ENCODE measurements at regions not wholly inside any gene's neighbourhood (a gene's known extent, or its start where the extent isn't known, plus 50 kb on each side); places are given as distances from the start of the nearest gene placed in this dataset.

- no peak overlapping the region for H3K4me2 ChIP-seq (ENCODE audit: control insufficient read depth, insufficient read depth)
- H2AFZ ChIP-seq (ENCODE audit: control insufficient read depth, low read depth, low read length): no peak overlapping the region
- no peak for FAIRE-seq
- DNase-seq (ENCODE audit: low read depth, low spot score): no peak
- BruUV-seq (replicated peaks): no TSS peak
- H4K20me1 ChIP-seq (ENCODE audit: control insufficient read depth, insufficient read depth): no peaks in the 10 kb centered on the region
- 3% methylated on average over 2 of the region's 2 CpGs for WGBS (ENCODE audit: insufficient coverage, insufficient replicate concordance, low lambda C conversion rate, missing lambda C conversion rate)
- H3K36me3 ChIP-seq (ENCODE audit: control insufficient read depth in 2 of 2, insufficient read depth in 2 of 2, low read length in 1 of 2): no peaks in the 10 kb centered on the region
- RAD21 ChIA-PET (ENCODE audit: unreplicated experiment): no interaction called here
- no peak overlapping the region for H3K9ac ChIP-seq (ENCODE audit: control insufficient read depth, insufficient read depth, low read length)
- intact Hi-C loops (cut with micrococcal nuclease; ENCODE audit: unreplicated experiment) (no loop called here), in situ Hi-C loops (cut with MboI) (no loop called here)
- no peaks in the 10 kb centered on the region for H3K4me1 ChIP-seq (ENCODE audit: control insufficient read depth, insufficient read depth, low read length)
- no peak overlapping the region for H3K27ac ChIP-seq (ENCODE audit: control insufficient read depth, insufficient read depth)
- no peaks in the 10 kb centered on the region for H3K9me3 ChIP-seq (replicated peaks; ENCODE audit: control insufficient read depth, insufficient read depth, low read length)
- no peak for ATAC-seq
- POLR2A ChIA-PET: no interaction called here
- H3K27me3 ChIP-seq (replicated peaks in 1 of 2; ENCODE audit: control insufficient read depth in 2 of 2, insufficient read depth in 2 of 2, low read length in 1 of 2): no peaks in the 10 kb centered on the region
- CTCF ChIA-PET: no interaction called here
- no peak overlapping the region for H3K4me3 ChIP-seq
- SMC1A ChIA-PET (ENCODE audit: uncharacterized antibody, unreplicated experiment): interaction anchor here (0.6 to 0.8 kb wide), 2 partner anchors 10 to 14 kb away, joined by 3 read pairs; no protein-coding TSS in a partner anchor
- no peaks in the 10 kb centered on the region for H3K79me2 ChIP-seq (ENCODE audit: control insufficient read depth, insufficient read depth, low read length)
- TF ChIP-seq NFIC (IDR thresholded peaks at IDR 0.05; ENCODE audit: low read depth, low read length) (no peak), POLR2AphosphoS2 (IDR thresholded peaks at IDR 0.05; ENCODE audit: low read depth, low read length) (no peak), CUX1 (IDR thresholded peaks at IDR 0.05; ENCODE audit: insufficient replicate concordance, low read depth, low read length) (no peak), MTA2 (IDR thresholded peaks at IDR 0.05; ENCODE audit: low read depth) (no peak), GABPA (IDR thresholded peaks at IDR 0.05; ENCODE audit: low read depth) (no peak), ZBED1 (IDR thresholded peaks at IDR 0.05; ENCODE audit: borderline replicate concordance) (no peak), ZBTB33 (IDR thresholded peaks at IDR 0.05) (no peak), POLR2A (IDR thresholded peaks at IDR 0.05; ENCODE audit: low read depth, low read length) (no peak), ZBTB11 (CRISPR knock-in tag; IDR thresholded peaks at IDR 0.05) (no peak), NBN (IDR thresholded peaks at IDR 0.05) (no peak), NR2F1 (conservative IDR thresholded peaks at IDR 0.05) (no peak), ATF7 (IDR thresholded peaks at IDR 0.05; ENCODE audit: low read depth) (no peak), CHD2 (IDR thresholded peaks at IDR 0.05; ENCODE audit: borderline replicate concordance, low read depth, low read length) (no peak), E2F4 (IDR thresholded peaks at IDR 0.05; ENCODE audit: low read depth, low read length) (no peak), MEF2B (IDR thresholded peaks at IDR 0.05; ENCODE audit: partially characterized antibody, poor library complexity, severe bottlenecking) (no peak)
These were observed 373.8 kb upstream of the JAG1 start for GRCh38 chr20:11047559-11047958.

Measured in GM12878 (cell line).